ENCODE measurements at regions not wholly inside any gene's neighbourhood (a gene's known extent, or its start where the extent isn't known, plus 50 kb on each side); places are given as distances from the start of the nearest gene placed in this dataset.

- TF ChIP-seq YY1 (IDR thresholded peaks at IDR 0.05; ENCODE audit: insufficient read depth, insufficient read length), result no peak
- TF ChIP-seq ZNF274 (IDR thresholded peaks at IDR 0.05; ENCODE audit: low read depth, low read length), result no peak
- no peak for TF ChIP-seq SUZ12 (IDR thresholded peaks at IDR 0.05; ENCODE audit: extremely low read depth, insufficient read depth, insufficient read length)
Measured at GRCh38 chr3:153442799-153443487, 280.9 kb downstream of the RAP2B start.

Measured in NT2/D1 (cell line).